Jurkat, Clone E6-1 (cell line): ENCODE measurements at regions not wholly inside any gene's neighbourhood (a gene's known extent, or its start where the extent isn't known, plus 50 kb on each side); places are given as distances from the start of the nearest gene placed in this dataset.

Source experiments
- DNase-seq: peaks from one replicate; pipeline ENCODE4 v3.0.0-alpha.2; 2011; ENCODE audit warnings: low read depth, low spot score
- H3K4me3 ChIP-seq: 2 replicates; pipeline ENCODE4 v1.5.1; 2011; ENCODE audit warnings: mild to moderate bottlenecking, low read length, control low read depth, moderate library complexity

GRCh38 chr1:200464784-200465400 is 55.1 kb upstream of the ZNF281 start:
- no peak overlapping the region for H3K4me3 ChIP-seq
- no peak for DNase-seq
